SIG-M5 (cell line): ENCODE measurements at regions not wholly inside any gene's neighbourhood (a gene's known extent, or its start where the extent isn't known, plus 50 kb on each side); places are given as distances from the start of the nearest gene placed in this dataset.

Experiments
- DNase-seq: peaks from one replicate; lab custom pipeline; 2025; lab: John Stamatoyannopoulos, UW

DNA sequence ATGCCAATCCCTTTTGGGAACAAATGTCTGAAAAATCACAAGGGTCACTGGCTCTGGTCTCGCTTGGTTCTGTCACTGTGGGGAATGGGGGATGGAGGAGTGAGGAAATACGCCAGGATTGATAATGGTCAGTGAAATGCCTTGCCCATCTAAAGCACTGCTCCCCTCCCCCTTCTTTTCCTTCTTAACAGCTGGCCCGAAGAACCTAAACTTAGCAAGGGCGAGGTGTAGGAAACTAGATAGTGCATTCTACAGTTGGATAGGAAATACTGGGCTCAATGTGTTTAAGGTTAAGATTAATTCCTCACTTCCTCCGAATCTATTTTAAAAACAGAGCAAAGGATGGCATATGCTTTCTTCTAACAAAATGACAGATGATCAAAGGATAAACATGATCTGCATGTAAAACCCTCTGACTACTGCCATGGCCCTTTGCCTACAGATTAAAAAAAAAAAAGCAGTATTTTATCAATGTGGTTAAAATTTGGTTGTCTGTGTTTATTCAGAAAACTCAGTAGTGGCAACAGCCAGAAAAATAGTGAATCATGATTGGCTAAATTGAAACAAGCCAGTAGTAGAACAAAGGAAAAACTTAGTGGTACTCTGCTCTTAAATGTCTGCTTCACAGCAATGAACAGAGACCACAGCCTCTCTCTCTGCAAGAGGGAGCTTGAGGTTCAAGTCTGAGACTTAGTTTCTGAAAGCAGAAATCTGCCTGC lies 86.1 kb upstream of the VAV3 start:
- DNase-seq = no peak

DNA sequence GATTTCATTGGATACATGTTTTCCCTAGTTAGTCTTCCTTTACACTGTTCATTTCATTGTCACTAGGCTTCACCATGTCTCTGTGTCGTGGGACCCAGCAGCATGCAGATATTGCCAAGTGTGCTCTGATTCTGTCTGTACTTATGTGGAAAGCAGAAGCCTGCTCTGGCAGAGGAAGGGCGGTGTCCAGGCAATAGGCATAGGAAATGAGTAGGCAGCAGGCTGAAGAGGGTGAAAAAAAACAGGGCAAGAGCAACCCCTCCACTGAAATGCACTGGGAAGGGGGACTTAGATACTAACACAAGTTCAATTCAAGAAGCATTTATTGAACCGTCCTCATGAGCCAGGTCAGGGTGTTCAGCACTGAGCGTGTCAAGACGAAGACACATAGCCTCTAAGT lies 85.2 kb upstream of the VAV3 start:
- DNase-seq = no peak

DNA sequence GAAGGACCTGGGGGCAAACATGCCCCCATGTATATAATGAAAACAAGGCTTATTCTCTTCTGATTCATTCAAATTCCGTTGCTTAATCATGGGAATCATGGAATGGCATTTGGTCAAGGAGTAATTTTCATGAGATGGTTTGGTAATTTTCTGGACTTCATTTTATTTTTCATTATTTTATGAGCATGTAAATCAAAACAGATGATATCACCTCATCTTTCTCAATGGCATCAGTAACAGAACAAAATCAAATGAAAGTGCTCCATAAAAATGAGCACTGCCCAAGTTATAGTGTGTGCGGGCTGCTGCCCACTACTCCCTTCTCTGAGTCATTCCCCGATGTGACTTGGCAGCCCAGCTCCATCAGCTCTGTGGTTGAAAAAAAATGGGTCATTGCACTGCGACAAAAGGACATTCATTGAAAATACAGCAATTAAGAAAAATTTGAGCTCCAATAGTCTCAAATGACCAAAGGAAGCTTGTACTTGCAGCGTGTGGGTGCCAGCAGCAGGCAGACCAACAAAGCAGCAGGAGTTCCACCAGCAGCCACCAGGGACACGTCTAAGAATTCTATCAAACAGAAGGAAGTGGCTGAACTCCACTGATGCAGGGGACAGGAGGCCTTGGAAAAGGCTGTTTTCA lies 84.3 kb upstream of the VAV3 start:
- no peak for DNase-seq

DNA sequence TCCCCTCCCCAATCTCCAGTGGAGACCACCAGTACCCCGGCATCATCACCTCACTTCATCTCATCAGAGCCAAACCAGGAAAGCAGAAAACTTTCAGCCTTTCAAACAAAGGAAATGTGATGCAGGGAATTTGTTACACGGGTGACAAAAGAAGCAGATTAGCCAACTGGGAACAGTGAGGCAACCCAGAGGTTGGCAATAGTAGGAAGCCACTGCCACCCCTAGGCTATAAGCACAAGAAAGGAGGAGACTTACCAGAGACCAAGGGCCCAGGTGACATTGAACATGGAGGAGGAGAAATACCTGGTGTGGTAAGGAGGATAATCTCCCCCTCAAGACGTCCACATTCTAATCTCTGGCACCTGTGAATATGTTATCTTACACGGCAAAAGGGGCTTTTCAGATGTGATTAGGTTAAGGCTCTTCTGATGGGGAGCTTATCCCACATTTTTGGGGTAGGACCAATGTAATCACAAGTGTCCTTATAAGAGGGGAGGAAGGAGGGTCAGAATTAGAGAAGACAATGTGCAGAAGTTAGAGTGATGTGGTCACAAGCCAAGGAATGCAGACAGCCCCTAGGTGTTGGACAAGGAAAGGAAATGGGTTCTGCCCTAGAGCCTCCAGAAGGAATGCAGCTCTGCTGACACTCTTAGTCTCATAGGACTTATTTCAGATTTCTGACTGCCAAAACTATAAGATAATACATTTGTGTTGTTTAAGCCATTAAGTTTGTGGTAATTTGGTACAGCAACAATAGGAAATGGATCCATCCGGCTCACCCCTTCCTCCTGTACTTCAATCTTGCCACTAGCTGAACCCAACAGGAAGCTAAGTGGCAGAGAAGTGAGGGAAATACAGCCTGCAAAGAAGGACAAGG lies 83.6 kb upstream of the VAV3 start:
- no peak for DNase-seq

DNA sequence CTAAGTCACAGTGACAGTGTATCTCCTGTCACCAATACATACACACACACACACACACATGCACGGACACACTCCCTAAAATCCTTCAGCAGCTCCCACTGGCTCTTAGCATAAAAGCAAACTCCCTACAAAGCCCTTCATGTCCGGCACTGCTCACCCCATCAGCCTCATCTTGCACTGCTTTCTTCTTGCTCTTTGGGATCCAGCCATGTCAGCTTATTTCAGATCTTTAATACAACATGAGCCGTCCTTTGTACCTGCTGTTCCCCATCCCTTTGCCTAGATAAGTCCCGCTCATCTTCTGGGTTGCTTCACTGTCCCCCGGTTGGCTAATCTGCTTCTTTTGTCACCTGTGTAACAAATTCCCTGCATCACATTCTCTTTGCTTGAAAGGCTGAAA lies 82.1 kb upstream of the VAV3 start:
- DNase-seq = no peak

DNA sequence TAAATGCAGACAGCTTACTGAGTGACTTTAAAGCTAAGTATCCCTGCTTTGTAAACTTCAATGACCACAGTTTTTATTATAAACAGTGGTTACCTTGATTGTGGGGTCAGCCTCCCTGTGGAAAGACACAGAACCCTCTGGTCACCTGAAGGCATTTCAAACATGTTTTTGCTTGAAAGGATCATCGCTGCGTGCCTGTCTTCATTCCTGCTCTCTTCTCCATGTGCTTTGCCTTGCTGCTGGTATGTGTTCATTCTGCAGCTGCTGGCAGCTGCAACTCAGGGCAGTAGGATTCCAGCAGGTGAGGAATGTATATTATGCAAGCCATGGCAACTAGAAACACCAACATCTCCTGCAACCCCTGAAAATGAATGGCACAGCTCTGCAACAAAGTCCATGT lies 81.0 kb upstream of the VAV3 start:
- no peak for DNase-seq

DNA sequence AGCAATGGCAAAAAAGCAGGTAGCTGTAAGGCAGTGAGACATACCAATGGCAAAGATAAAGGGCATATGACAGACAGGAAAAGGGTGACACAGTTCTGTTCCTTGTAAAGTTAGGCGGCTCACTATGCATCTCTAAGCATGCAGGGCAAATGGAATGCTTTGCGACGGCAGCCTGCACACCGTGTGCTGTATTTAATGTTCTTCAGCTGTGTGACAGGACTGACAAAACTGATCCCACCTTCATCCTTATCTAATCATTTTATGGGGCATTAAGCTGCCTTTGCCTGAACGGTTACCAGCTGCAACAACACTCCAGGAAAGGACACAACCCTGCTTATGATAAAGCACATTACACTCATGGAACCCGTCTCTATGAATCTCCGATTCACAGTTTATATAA lies 80.5 kb upstream of the VAV3 start:
- DNase-seq = no peak

DNA sequence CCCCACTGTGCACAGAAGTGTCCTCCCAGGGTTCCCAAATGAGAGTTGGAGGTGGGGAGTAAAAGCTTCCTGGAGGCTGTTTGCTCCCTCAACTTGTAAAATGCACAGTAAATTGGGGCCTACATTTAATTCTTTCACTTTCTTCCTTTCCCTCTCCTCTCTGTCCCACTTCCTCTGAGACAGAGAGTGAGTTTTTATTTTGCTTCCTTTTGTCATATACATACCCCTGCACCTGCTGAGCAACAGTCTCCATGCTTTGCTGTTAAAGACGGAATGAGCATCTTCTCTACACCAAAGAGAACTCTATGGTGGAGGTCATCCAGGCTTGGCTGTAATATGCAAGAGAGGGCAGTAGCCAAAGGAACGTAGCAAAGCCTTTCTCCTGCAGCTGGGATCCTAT lies 79.3 kb upstream of the VAV3 start:
- no peak for DNase-seq

DNA sequence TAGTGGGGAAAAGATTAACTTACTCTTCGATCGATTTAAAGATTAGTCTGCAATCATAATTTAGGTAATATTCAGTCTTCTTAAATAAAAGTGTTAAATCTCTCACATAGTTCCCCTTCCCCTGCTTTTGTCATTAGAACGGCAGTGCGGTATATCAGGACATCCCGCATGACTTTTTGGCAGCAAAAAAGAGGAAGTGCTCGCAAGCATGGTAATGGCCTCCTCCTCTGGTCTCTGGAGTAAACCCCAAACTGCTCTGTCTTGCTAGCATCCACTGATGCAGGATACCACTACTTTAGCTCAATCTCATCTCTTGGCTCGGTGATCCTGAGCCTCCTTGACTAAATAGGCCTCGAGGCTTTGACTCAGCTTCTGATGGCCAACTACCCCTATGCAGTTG lies 78.7 kb upstream of the VAV3 start:
- DNase-seq = no peak

DNA sequence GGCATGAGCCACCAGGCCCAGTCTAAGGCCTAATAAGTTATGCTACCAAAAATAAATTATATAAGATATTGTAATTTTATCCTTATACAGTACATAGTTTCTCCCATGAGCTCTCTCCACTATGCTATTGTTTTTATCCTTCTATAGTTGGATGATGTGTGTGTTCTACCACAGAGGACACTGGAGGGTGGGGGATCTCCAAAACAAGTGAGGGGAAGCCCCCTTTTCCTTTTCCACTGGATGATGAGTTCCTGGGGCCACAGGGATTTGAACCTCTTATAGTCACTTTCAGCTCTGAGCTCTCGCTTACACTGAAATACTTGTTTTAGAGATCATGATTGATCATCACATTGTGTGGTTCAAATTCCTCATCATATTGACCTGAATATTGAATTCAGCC lies 77.6 kb upstream of the VAV3 start:
- DNase-seq = no peak

DNA sequence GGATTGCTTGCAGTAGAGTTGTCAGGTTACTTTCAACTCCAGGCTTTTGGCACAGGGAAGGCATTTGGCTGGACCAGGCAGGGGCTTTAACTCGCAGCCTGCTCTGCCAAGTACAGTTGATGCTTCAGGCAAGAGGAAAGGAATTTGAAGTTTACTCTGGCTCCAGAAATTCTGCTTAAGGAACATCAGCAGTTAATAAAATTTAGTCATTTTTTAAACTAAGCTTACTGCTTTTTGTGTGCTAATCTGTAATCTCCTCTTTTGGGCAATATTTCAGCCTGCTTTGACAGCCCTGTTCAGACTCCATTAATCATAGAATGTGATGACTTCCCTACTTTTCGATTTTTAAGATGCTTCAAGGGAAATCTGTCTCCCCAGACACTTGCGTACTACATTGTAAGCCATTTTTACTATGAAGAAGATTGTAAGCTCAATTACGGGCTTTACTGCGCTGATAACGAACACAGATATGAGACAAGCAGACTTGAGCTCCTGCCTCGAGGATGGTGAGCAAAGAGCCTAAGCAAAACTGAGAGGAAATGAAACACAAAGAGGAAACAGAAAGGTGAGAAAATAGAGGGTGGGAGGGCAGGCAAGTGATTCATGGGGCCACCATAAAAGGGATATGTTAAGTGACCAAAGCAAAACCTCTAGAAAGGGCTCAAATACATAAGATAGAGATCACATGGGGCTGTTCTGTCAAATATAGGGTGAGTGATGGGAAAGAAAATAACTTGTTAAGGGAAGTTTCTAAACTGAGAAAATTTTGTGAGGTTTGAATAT lies 76.6 kb upstream of the VAV3 start:
- no peak for DNase-seq

DNA sequence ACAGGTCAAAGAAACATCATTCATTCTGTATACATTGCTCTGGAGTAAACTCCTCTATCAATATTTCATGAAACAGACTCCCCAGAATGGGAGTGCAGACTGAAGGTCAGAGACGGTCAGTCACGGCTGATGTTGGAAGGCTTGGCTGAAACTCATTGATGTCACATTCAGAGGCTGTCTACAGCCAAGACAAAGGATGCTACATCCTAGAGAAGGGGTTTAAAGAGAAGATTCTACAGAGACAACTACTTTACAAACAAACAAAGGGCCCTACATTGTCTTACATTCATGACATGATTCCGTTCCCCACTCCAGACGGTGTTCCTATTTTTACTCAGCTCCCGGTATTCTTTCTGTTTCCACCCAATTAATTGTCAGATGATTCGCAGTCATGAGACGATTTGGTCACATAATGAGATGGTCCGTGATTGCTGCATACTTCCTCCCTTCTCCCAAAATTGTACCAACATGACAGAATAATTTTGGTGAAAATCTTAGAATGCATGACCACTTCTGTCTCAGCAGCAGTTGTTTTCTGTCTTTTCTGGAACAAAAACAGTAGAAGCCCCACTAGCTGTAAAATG lies 73.8 kb upstream of the VAV3 start:
- DNase-seq = no peak

DNA sequence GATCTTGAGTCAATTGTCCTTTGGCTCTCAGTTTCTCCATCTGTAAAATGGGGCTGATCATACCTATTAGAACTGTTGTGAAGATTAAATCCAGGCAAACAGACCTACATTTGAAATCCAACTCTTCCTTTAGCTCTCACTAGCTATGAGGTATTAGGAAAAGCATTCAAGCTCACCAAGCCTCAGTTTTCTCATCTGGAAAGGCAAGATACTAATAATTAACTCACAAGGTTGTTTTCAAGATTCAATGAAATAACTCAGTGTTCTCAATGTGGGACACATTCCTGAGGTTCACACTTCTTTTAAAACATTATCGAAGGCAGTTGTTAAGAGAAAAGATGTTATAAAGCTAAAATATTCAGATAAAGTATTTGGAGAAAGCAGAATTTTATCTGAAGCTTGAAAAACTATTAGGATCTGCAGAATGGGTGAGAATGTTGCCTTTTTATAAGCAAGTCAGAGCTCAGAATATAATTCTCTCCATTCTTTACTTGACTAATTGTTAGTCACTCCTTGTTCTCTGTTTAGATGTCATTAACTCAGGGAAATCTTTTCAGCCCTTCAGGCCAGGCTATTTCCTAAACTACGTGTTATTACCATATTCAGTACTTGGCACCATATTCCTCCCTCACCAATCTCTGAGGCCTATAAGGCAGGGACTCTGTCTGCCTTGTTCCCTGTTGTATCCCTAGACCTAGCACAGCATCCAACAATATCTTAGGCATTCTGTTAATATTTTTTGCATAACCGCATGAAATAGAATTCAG lies 72.0 kb upstream of the VAV3 start:
- no peak for DNase-seq

DNA sequence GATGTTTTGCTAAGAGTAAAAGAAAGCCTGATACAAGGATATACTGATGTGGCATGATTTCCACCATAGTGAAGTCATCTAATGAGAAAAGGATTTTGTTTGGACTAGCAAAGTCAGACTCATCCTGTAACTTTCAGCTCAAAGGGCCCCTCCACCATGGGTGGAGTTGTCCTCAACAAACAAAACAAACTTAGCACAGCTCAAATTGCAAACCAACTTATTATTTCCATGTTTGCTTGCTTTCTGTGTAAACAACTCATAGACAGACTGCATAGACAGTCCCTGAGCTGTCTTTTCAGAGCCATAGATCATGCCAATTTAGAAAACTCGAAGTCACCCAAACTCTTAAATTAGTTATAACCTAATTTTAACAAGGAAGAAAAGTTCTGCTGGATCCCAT lies 69.4 kb upstream of the VAV3 start:
- DNase-seq = no peak

DNA sequence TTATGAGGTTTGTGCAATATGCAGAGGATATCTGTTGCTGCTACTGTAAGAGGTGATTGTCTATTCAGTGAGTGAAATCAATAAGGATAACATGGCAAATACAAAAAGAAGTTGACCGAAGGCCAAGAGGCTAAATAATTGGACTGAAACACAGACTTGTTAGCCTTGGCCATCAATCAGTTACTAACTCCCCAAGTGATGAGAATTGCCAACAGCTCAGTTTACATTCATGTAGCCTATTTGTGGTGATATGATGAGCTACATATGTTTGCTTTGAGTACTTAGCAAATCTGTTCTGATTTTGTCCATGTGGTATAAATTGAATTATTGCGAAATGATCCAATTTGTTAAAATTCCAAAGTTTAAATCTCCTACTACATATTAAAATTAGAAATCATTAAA lies 68.6 kb upstream of the VAV3 start:
- no peak for DNase-seq

DNA sequence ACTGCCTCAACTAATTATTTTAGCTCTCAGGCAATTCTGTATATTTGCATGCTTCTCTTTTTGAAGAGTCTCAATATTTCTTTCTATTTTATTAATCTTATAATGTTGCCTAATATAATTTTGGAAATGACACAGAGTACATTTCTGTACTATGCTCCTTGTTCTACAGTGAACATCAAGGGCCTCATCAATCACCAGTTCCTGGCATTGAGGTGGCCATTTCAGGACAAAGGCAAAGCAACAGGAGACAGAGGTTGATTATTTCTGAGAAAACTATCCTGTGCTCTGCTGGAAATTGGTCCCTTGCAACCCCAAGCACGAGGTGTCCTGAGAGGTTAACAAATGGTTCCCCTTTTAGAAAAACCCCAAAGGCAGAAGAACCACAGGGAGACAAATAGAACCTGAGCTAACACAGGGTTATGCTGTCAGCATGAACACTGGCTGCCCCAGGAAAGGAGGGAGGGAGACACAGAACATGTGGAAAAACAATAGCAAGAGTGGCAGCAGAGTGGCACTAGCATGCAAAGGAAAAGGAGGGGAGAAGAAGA lies 63.9 kb upstream of the VAV3 start:
- no peak for DNase-seq

DNA sequence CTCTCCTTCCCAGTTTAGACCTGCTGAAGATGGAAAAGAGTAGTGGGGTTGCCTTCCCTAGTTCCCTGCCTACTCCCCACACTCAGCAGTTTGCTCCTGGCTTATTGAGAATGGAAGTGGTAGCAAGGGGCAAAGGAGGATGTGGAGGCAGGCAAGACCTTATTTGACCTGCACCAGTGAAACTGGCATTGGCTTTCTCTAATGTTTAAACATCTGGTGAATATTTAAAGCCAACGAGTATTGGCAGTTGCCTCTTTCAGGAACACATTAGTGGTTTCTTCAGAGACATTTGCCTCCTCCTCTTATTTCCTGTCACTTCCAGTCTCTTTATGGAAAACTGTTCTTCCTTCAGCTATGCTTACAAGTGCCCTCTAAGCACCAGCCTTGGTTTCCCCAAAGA lies 62.4 kb upstream of the VAV3 start:
- no peak for DNase-seq

DNA sequence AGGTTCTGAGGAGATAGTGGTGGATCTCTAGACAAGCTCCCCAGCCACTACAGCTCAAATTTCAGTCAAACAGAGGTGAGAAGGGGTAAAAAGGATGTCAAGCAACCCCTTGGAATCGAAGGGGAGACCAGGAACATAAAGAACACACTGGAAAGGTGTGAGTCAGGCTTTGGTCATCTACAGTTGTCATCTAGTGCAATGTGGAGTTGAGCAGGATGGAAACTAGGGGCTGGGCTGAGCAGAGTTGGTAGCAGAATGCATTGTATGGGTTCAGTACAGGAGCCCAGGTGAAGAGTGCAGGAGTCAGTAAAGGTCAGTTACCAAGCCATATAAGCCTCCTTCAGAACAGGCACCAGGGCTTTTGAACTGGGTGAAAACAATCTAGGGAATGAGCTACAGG lies 52.7 kb upstream of the VAV3 start:
- no peak for DNase-seq

DNA sequence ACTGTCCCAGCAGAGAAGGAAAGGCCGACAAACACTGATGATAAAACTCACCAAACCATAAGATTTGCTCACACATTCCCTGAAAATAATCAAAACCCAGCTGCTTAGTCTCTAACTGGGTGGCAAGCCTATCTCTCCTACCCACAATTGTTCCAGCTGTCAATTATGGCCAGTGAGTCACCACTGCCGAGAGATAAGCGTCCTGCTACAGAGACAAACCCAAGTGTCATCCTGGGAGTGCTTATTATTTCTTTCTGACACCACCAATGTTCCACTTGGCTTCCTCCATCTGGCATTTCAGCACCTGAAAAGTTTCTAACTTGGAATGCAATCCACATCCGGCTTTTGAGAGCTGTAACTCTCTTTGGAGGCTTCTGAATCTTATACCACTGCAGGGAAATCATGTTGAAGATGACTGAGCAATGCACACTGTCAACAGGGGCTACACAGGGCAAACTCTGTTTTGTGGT lies 51.5 kb upstream of the VAV3 start:
- DNase-seq = no peak
